ENCODE measurements at regions not wholly inside any gene's neighbourhood (a gene's known extent, or its start where the extent isn't known, plus 50 kb on each side); places are given as distances from the start of the nearest gene placed in this dataset.

DNA sequence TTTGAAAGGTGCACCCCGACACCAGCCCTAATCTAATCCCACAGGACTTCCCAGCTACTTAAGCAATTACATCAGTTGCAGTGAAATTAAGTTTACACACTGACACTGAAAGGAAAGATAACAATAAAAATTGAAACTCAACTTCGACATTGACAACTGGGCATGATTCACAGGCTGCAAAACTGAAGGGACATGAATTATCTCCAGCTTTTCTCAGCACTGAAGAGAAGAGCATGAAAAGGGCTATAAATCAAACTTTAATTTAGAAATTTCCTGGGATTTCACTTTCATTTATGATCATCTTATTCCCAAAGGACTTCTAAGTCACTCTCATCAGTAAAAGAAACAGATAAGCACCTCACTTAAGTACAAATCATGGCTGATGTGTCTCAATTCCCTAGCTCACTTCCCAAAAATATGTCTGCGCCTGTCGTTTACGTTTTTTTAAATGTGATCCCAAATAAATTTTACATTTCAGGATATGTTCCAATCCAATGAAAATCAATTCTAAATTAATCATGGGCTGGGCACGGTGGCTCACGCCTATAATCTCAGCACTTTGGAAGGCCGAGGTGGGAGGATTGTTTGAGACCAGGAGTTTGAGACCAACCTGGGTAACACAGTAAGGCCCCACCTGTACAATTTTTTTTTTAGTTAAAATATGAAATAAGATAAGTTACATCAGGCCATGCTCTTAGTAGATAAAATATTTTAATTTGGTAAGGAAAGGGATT, 134.4 kb upstream of the TBL1X start:
- no peak for TF ChIP-seq POLR2A (IDR thresholded peaks at IDR 0.05)
- TF ChIP-seq, protein P1, sequence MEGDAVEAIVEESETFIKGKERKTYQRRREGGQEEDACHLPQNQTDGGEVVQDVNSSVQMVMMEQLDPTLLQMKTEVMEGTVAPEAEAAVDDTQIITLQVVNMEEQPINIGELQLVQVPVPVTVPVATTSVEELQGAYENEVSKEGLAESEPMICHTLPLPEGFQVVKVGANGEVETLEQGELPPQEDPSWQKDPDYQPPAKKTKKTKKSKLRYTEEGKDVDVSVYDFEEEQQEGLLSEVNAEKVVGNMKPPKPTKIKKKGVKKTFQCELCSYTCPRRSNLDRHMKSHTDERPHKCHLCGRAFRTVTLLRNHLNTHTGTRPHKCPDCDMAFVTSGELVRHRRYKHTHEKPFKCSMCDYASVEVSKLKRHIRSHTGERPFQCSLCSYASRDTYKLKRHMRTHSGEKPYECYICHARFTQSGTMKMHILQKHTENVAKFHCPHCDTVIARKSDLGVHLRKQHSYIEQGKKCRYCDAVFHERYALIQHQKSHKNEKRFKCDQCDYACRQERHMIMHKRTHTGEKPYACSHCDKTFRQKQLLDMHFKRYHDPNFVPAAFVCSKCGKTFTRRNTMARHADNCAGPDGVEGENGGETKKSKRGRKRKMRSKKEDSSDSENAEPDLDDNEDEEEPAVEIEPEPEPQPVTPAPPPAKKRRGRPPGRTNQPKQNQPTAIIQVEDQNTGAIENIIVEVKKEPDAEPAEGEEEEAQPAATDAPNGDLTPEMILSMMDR (IDR thresholded peaks at IDR 0.05) = no peak

Data from suprapubic skin (tissue), 3 donors.